HG02571 (cell line): ENCODE measurements at regions not wholly inside any gene's neighbourhood (a gene's known extent, or its start where the extent isn't known, plus 50 kb on each side); places are given as distances from the start of the nearest gene placed in this dataset.

ENCODE experiments used
- ATAC-seq: cut with Tn5 transposase; IDR thresholded peaks from one replicate; pipeline ENCODE4 v1.9.1; 2021; ENCODE audit warnings: mild to moderate bottlenecking, moderate library complexity; ENCODE audit not compliant: unreplicated experiment

GRCh38 chr3:163891771-163892170, 1186.5 kb downstream of the SI start:
- ATAC-seq, result no peak

- ATAC-seq, result no peak
Measured at GRCh38 chr3:163890661-163891060, 1187.6 kb downstream of the SI start.

GRCh38 chr3:163879172-163879571, 1199.1 kb downstream of the SI start:
- no peak for ATAC-seq

- ATAC-seq, result no peak
Measured at GRCh38 chr3:163878396-163878795, 1199.9 kb downstream of the SI start.

GRCh38 chr3:163877805-163878204, 1200.5 kb downstream of the SI start:
- no peak for ATAC-seq

GRCh38 chr3:163863146-163863545, 1215.2 kb downstream of the SI start:
- ATAC-seq, result no peak

- ATAC-seq, result no peak
Measured at GRCh38 chr3:163852233-163852632, 1226.1 kb downstream of the SI start.

GRCh38 chr3:163838769-163839168, 1239.5 kb downstream of the SI start:
- ATAC-seq, result no peak

GRCh38 chr3:163832547-163832946, 1245.7 kb downstream of the SI start:
- no peak for ATAC-seq

GRCh38 chr3:163821841-163822240, 1256.5 kb downstream of the SI start:
- ATAC-seq, result no peak

GRCh38 chr3:163817015-163817414, 1261.3 kb downstream of the SI start:
- no peak for ATAC-seq

GRCh38 chr3:163813935-163814334, 1264.4 kb downstream of the SI start:
- no peak for ATAC-seq

GRCh38 chr3:163812006-163812405, 1266.3 kb downstream of the SI start:
- ATAC-seq, result no peak

GRCh38 chr3:163809540-163809993, 1268.7 kb downstream of the SI start:
- ATAC-seq, result no peak

- no peak for ATAC-seq
Measured at GRCh38 chr3:163786416-163786815, 1291.9 kb downstream of the SI start.

GRCh38 chr3:163785693-163786092, 1292.6 kb downstream of the SI start:
- ATAC-seq, result no peak

- no peak for ATAC-seq
Measured at GRCh38 chr3:163779396-163780344, 1298.6 kb downstream of the SI start.

- no peak for ATAC-seq
Measured at GRCh38 chr3:163776743-163777142, 1301.6 kb downstream of the SI start.

GRCh38 chr3:163773136-163773535, 1305.2 kb downstream of the SI start:
- ATAC-seq, result no peak

- no peak for ATAC-seq
Measured at GRCh38 chr3:163768048-163768447, 1310.2 kb downstream of the SI start.

- no peak for ATAC-seq
Measured at GRCh38 chr3:163766112-163766511, 1312.2 kb downstream of the SI start.

- ATAC-seq, result no peak
Measured at GRCh38 chr3:163753033-163753432, 1325.3 kb downstream of the SI start.

GRCh38 chr3:163745204-163745603, 1333.1 kb downstream of the SI start:
- no peak for ATAC-seq
